ENCODE measurements at regions not wholly inside any gene's neighbourhood (a gene's known extent, or its start where the extent isn't known, plus 50 kb on each side); places are given as distances from the start of the nearest gene placed in this dataset.
A peak's percentile ranks its signal among the peaks of the same experiment; 100 is the strongest.

- H3K36me3 ChIP-seq (ENCODE audit: control insufficient read depth, insufficient read depth, low read length), result no peaks in the 10 kb centered on the region
Observed at GRCh38 chr10:108064746-108065260, 900.3 kb upstream of the SORCS1 start.

GRCh38 chr10:108060246-108060645 lies 895.7 kb upstream of the SORCS1 start:
- peak in 1 of 6 donors; percentile 1 for DNase-seq (ENCODE audit: low read depth in 4 of 6, low spot score in 6 of 6)
- Histone ChIP-seq H3K27ac (ENCODE audit: low read depth, low read length) (no peak overlapping the region), H3K36me3 (ENCODE audit: control insufficient read depth, insufficient read depth, low read length) (no peaks in the 10 kb centered on the region), H3K4me1 (ENCODE audit: control insufficient read depth, insufficient read depth, low read length) (no peaks in the 10 kb centered on the region), H3K9me3 (ENCODE audit: control insufficient read depth, insufficient read depth, low read length) (no peaks in the 10 kb centered on the region), H3K27me3 (ENCODE audit: control insufficient read depth, insufficient read depth, low read length) (no peaks in the 10 kb centered on the region), H3K4me3 (ENCODE audit: low read depth, low read length) (no peak overlapping the region)
- 100% methylated on average over 1 of the region's 1 CpG for WGBS (ENCODE audit: insufficient coverage)

More at GRCh38 chr10:108064746-108065260, 900.3 kb upstream of the SORCS1 start:
- H3K4me3 ChIP-seq (ENCODE audit: low read depth, low read length), result no peak overlapping the region
- H3K4me1 ChIP-seq (ENCODE audit: control insufficient read depth, insufficient read depth, low read length), result no peaks in the 10 kb centered on the region
- no peak for DNase-seq (ENCODE audit: low read depth in 4 of 6, low spot score in 6 of 6)
- no peak overlapping the region for H3K27ac ChIP-seq (ENCODE audit: low read depth, low read length)
- no peaks in the 10 kb centered on the region for H3K9me3 ChIP-seq (ENCODE audit: control insufficient read depth, insufficient read depth, low read length)
- no peaks in the 10 kb centered on the region for H3K27me3 ChIP-seq (ENCODE audit: control insufficient read depth, insufficient read depth, low read length)

DNA sequence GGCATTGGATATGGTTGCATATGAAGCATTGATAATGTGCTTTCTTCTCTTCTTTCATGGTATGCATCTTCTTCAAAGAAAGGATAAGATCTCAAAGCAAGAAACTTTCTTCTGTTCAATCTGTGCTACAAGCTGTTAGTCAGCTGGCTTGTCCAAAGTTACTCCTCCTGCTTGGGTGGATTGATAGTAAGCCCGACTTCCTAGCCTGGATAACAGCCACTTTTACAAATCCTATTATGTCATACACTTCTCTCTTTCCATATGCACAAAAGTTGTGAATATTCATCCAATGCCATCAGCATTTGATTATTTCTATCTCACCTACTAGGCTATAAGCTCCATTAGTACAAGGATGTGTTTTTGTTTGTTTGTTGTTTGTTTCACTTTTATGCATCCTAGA lies 891.0 kb upstream of the SORCS1 start:
- DNase-seq (ENCODE audit: low read depth in 4 of 6, low spot score in 6 of 6), result peak in 1 of 6 donors; percentile 3
- H3K9me3 ChIP-seq (ENCODE audit: control insufficient read depth, insufficient read depth, low read length), result no peaks in the 10 kb centered on the region

GRCh38 chr10:108052981-108053380 lies 888.5 kb upstream of the SORCS1 start:
- Histone ChIP-seq H3K4me1 (ENCODE audit: control insufficient read depth, insufficient read depth, low read length) (no peaks in the 10 kb centered on the region), H3K9me3 (ENCODE audit: control insufficient read depth, insufficient read depth, low read length) (no peaks in the 10 kb centered on the region), H3K36me3 (ENCODE audit: control insufficient read depth, insufficient read depth, low read length) (no peaks in the 10 kb centered on the region), H3K27me3 (ENCODE audit: control insufficient read depth, insufficient read depth, low read length) (no peaks in the 10 kb centered on the region), H3K27ac (ENCODE audit: low read depth, low read length) (no peak overlapping the region), H3K4me3 (ENCODE audit: low read depth, low read length) (no peak overlapping the region)
- no peak for DNase-seq (ENCODE audit: low read depth in 4 of 6, low spot score in 6 of 6)
- no CpG with 5 or more reads among the region's 1 CpG for WGBS (ENCODE audit: insufficient coverage)

More for the DNA sequence above, 891.0 kb upstream of the SORCS1 start:
- Histone ChIP-seq H3K4me3 (ENCODE audit: low read depth, low read length) (no peak overlapping the region), H3K4me1 (ENCODE audit: control insufficient read depth, insufficient read depth, low read length) (no peaks in the 10 kb centered on the region), H3K27me3 (ENCODE audit: control insufficient read depth, insufficient read depth, low read length) (no peaks in the 10 kb centered on the region), H3K36me3 (ENCODE audit: control insufficient read depth, insufficient read depth, low read length) (no peaks in the 10 kb centered on the region), H3K27ac (ENCODE audit: low read depth, low read length) (no peak overlapping the region)
- WGBS (ENCODE audit: insufficient coverage), result no CpG with 5 or more reads among the region's 1 CpG

- Histone ChIP-seq H3K27me3 (ENCODE audit: control insufficient read depth, insufficient read depth, low read length) (no peaks in the 10 kb centered on the region), H3K4me1 (ENCODE audit: control insufficient read depth, insufficient read depth, low read length) (no peaks in the 10 kb centered on the region), H3K4me3 (ENCODE audit: low read depth, low read length) (no peak overlapping the region), H3K36me3 (ENCODE audit: control insufficient read depth, insufficient read depth, low read length) (no peaks in the 10 kb centered on the region), H3K27ac (ENCODE audit: low read depth, low read length) (no peak overlapping the region), H3K9me3 (ENCODE audit: control insufficient read depth, insufficient read depth, low read length) (no peaks in the 10 kb centered on the region)
- 93% methylated on average over 2 of the region's 2 CpGs for WGBS (ENCODE audit: insufficient coverage)
- no peak for DNase-seq (ENCODE audit: low read depth in 4 of 6, low spot score in 6 of 6)
Observed at GRCh38 chr10:108051218-108051617, 886.7 kb upstream of the SORCS1 start.

GRCh38 chr10:108050626-108051025 lies 886.1 kb upstream of the SORCS1 start:
- Histone ChIP-seq H3K4me1 (ENCODE audit: control insufficient read depth, insufficient read depth, low read length) (no peaks in the 10 kb centered on the region), H3K4me3 (ENCODE audit: low read depth, low read length) (no peak overlapping the region), H3K27me3 (ENCODE audit: control insufficient read depth, insufficient read depth, low read length) (no peaks in the 10 kb centered on the region), H3K9me3 (ENCODE audit: control insufficient read depth, insufficient read depth, low read length) (no peaks in the 10 kb centered on the region), H3K36me3 (ENCODE audit: control insufficient read depth, insufficient read depth, low read length) (no peaks in the 10 kb centered on the region), H3K27ac (ENCODE audit: low read depth, low read length) (no peak overlapping the region)
- DNase-seq (ENCODE audit: low read depth in 4 of 6, low spot score in 6 of 6), result no peak
- no CpG with 5 or more reads among the region's 1 CpG for WGBS (ENCODE audit: insufficient coverage)

DNA sequence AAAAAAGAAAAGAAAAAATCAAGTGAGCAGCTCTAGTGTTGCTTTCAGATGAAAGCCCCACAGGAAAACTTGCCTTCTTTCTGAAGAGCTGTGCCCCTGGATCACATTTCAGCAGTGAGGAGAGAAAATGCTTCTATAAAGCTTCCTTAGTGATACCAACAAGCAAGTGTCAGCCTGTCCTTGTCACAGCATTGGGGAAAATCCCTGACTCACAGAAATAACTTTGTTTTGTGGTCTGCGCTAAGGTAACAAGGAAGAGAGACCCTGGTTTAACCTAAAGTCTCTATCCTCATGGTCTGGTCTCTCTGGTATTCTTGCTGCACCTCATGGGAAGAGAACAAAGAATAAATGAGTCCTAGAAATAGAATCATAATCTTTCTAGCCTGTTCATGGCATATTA lies 885.2 kb upstream of the SORCS1 start:
- no peak overlapping the region for H3K27ac ChIP-seq (ENCODE audit: low read depth, low read length)
- no peak for DNase-seq (ENCODE audit: low read depth in 4 of 6, low spot score in 6 of 6)
- no peaks in the 10 kb centered on the region for H3K27me3 ChIP-seq (ENCODE audit: control insufficient read depth, insufficient read depth, low read length)
- no peaks in the 10 kb centered on the region for H3K36me3 ChIP-seq (ENCODE audit: control insufficient read depth, insufficient read depth, low read length)
- H3K9me3 ChIP-seq (ENCODE audit: control insufficient read depth, insufficient read depth, low read length), result no peaks in the 10 kb centered on the region
- no CpG with 5 or more reads among the region's 1 CpG for WGBS (ENCODE audit: insufficient coverage)
- H3K4me3 ChIP-seq (ENCODE audit: low read depth, low read length), result no peak overlapping the region
- no peaks in the 10 kb centered on the region for H3K4me1 ChIP-seq (ENCODE audit: control insufficient read depth, insufficient read depth, low read length)

- H3K4me1 ChIP-seq (ENCODE audit: control insufficient read depth, insufficient read depth, low read length), result no peaks in the 10 kb centered on the region
- H3K9me3 ChIP-seq (ENCODE audit: control insufficient read depth, insufficient read depth, low read length), result no peaks in the 10 kb centered on the region
- H3K4me3 ChIP-seq (ENCODE audit: low read depth, low read length), result no peak overlapping the region
- WGBS (ENCODE audit: insufficient coverage), result 97% methylated on average over 2 of the region's 2 CpGs
- no peak overlapping the region for H3K27ac ChIP-seq (ENCODE audit: low read depth, low read length)
- no peaks in the 10 kb centered on the region for H3K27me3 ChIP-seq (ENCODE audit: control insufficient read depth, insufficient read depth, low read length)
- H3K36me3 ChIP-seq (ENCODE audit: control insufficient read depth, insufficient read depth, low read length), result no peaks in the 10 kb centered on the region
- no peak for DNase-seq (ENCODE audit: low read depth in 4 of 6, low spot score in 6 of 6)
Observed at GRCh38 chr10:108048898-108049297, 884.4 kb upstream of the SORCS1 start.

- H3K4me1 ChIP-seq (ENCODE audit: control insufficient read depth, insufficient read depth, low read length), result no peaks in the 10 kb centered on the region
- H3K9me3 ChIP-seq (ENCODE audit: control insufficient read depth, insufficient read depth, low read length), result no peaks in the 10 kb centered on the region
- no peak overlapping the region for H3K27ac ChIP-seq (ENCODE audit: low read depth, low read length)
- H3K36me3 ChIP-seq (ENCODE audit: control insufficient read depth, insufficient read depth, low read length), result no peaks in the 10 kb centered on the region
- DNase-seq (ENCODE audit: low read depth in 4 of 6, low spot score in 6 of 6), result no peak
- no peaks in the 10 kb centered on the region for H3K27me3 ChIP-seq (ENCODE audit: control insufficient read depth, insufficient read depth, low read length)
- 84% methylated on average over 7 of the region's 8 CpGs for WGBS (ENCODE audit: insufficient coverage)
- no peak overlapping the region for H3K4me3 ChIP-seq (ENCODE audit: low read depth, low read length)
Observed at GRCh38 chr10:108039821-108040584, 875.5 kb upstream of the SORCS1 start.

GRCh38 chr10:108037061-108037460 lies 872.6 kb upstream of the SORCS1 start:
- no peak for DNase-seq (ENCODE audit: low read depth in 4 of 6, low spot score in 6 of 6)
- Histone ChIP-seq H3K27me3 (ENCODE audit: control insufficient read depth, insufficient read depth, low read length) (no peaks in the 10 kb centered on the region), H3K36me3 (ENCODE audit: control insufficient read depth, insufficient read depth, low read length) (no peaks in the 10 kb centered on the region), H3K9me3 (ENCODE audit: control insufficient read depth, insufficient read depth, low read length) (no peaks in the 10 kb centered on the region), H3K4me3 (ENCODE audit: low read depth, low read length) (no peak overlapping the region), H3K4me1 (ENCODE audit: control insufficient read depth, insufficient read depth, low read length) (no peaks in the 10 kb centered on the region), H3K27ac (ENCODE audit: low read depth, low read length) (no peak overlapping the region)
